GM12878 (cell line): ENCODE measurements at regions not wholly inside any gene's neighbourhood (a gene's known extent, or its start where the extent isn't known, plus 50 kb on each side); places are given as distances from the start of the nearest gene placed in this dataset.

Source experiments
- ATAC-seq: fragments of 200-7000 bp; cut with Tn5 transposase; 3 replicates; pipeline ENCODE4 v1.9.1; 2020; ENCODE audit warnings: mild to moderate bottlenecking, moderate library complexity
- BruUV-seq: library from RNA; stranded (reverse); fragments of 400-500 nt; replicated peaks from 2 replicates; lab custom pipeline; 2021; lab: Mats Ljungman, UMichigan
- CTCF ChIA-PET: fragments of 300-600 bp; sonication (Branson Sonifier 250); formaldehyde crosslinking; extraction: SDS; loops from one replicate; lab custom pipeline; 2021; ENCODE audit warnings: inconsistent platforms; lab: Yijun Ruan, JAX
- POLR2A ChIA-PET: fragments of 350-600 bp; formaldehyde crosslinking; extraction: SDS; loops from one replicate; lab custom pipeline; 2021; ENCODE audit warnings: inconsistent platforms; lab: Charles Lee
- RAD21 ChIA-PET: fragments of 300-600 bp; sonication (Branson Sonifier 250); formaldehyde crosslinking; loops from one replicate; lab custom pipeline; 2023; ENCODE audit warnings: antibody characterized with exemption; ENCODE audit not compliant: unreplicated experiment; lab: Charles Lee
- SMC1A ChIA-PET: fragments of 300-600 bp; sonication (Branson Sonifier 250); formaldehyde crosslinking; loops from one replicate; lab custom pipeline; 2023; ENCODE audit not compliant: unreplicated experiment, uncharacterized antibody; lab: Charles Lee
- DNase-seq: peaks from one replicate; pipeline ENCODE4 v3.0.0-alpha.2; 2011; ENCODE audit warnings: low read depth, low spot score
- FAIRE-seq: peaks from 3 replicates; lab custom pipeline; 2011; peaks lifted over from hg19 to GRCh38; lab: Jason Lieb, UNC
- H2AFZ ChIP-seq: 2 replicates; pipeline ENCODE4 v1.6.0; 2011; ENCODE audit warnings: low read depth, low read length, control low read depth; ENCODE audit not compliant: control insufficient read depth
- H3K27ac ChIP-seq: 2 replicates; pipeline ENCODE4 v1.5.1; 2011; ENCODE audit warnings: control low read depth; ENCODE audit not compliant: control insufficient read depth, insufficient read depth
- H3K27me3 ChIP-seq, 2 experiments: replicated peaks in 1 of 2; 2 replicates each; pipeline versions ENCODE4 v1.6.0 to v1.6.1; 2011; ENCODE audit warnings: low read length in 1 of 2; ENCODE audit not compliant: control insufficient read depth in 2 of 2, insufficient read depth in 2 of 2
- H3K36me3 ChIP-seq, 2 experiments: 2 replicates each; pipeline ENCODE4 v1.5.1; 2011; ENCODE audit warnings: low read length in 1 of 2; ENCODE audit not compliant: control insufficient read depth in 2 of 2, insufficient read depth in 2 of 2
- H3K4me1 ChIP-seq: 2 replicates; pipeline ENCODE4 v1.6.1; 2011; ENCODE audit warnings: mild to moderate bottlenecking, low read length, moderate library complexity, mixed read lengths; ENCODE audit not compliant: control insufficient read depth, insufficient read depth
- H3K4me2 ChIP-seq: 2 replicates; pipeline ENCODE4 v1.6.0; 2011; ENCODE audit warnings: control low read depth; ENCODE audit not compliant: control insufficient read depth, insufficient read depth
- H3K4me3 ChIP-seq: fragments of 200-600 bp; sonication (generic); 2 replicates; pipeline ENCODE4 v1.5.1; 2016
- H3K79me2 ChIP-seq: 2 replicates; pipeline ENCODE4 v1.6.0; 2011; ENCODE audit warnings: low read length; ENCODE audit not compliant: control insufficient read depth, insufficient read depth
- H3K9ac ChIP-seq: 2 replicates; pipeline ENCODE4 v1.8.0; 2011; ENCODE audit warnings: low read length, control low read depth, mixed read lengths; ENCODE audit not compliant: control insufficient read depth, insufficient read depth
- H3K9me3 ChIP-seq: replicated peaks from 3 replicates; pipeline ENCODE4 v1.5.1; 2011; ENCODE audit warnings: mild to moderate bottlenecking, low read length; ENCODE audit not compliant: control insufficient read depth, insufficient read depth
- H4K20me1 ChIP-seq: 2 replicates; pipeline ENCODE4 v1.6.0; 2011; ENCODE audit not compliant: control insufficient read depth, insufficient read depth
- CBX5 ChIP-seq: sonication (generic); IDR thresholded peaks from 2 replicates; pipeline ENCODE4 v1.6.1; 2016; ENCODE audit warnings: low read depth, moderate library complexity, mild to moderate bottlenecking, inconsistent platforms
- EED ChIP-seq: sonication (generic); IDR thresholded peaks from 2 replicates; pipeline ENCODE4 v1.6.1; 2016; ENCODE audit warnings: antibody characterized with exemption, low read depth
- FOXK2 ChIP-seq: fragments of 450-650 bp; IDR thresholded peaks from 2 replicates; pipeline ENCODE4 v1.6.1; 2017; ENCODE audit warnings: mild to moderate bottlenecking, moderate library complexity
- IRF3 ChIP-seq: fragments of 450-650 bp; IDR thresholded peaks from 2 replicates; pipeline ENCODE4 v1.6.1; 2014; ENCODE audit warnings: mild to moderate bottlenecking
- JUNB ChIP-seq: IDR thresholded peaks from 2 replicates; pipeline ENCODE4 v1.6.1; 2016; ENCODE audit warnings: antibody characterized with exemption, mild to moderate bottlenecking
- NFXL1 ChIP-seq: fragments of 450-650 bp; IDR thresholded peaks from 2 replicates; pipeline ENCODE4 v1.6.1; 2017; ENCODE audit warnings: antibody characterized with exemption, mild to moderate bottlenecking, borderline replicate concordance
- NKRF ChIP-seq: fragments of 450-650 bp; conservative IDR thresholded peaks from 2 replicates; pipeline ENCODE4 v1.6.1; 2017; ENCODE audit warnings: mild to moderate bottlenecking, moderate library complexity
- NR2F1 ChIP-seq: fragments of 450-650 bp; conservative IDR thresholded peaks from 2 replicates; pipeline ENCODE4 v1.6.1; 2017; ENCODE audit warnings: mild to moderate bottlenecking
- PAX8 ChIP-seq: fragments of 450-650 bp; IDR thresholded peaks from 2 replicates; pipeline ENCODE4 v1.6.1; 2017; ENCODE audit warnings: mild to moderate bottlenecking, moderate library complexity
- POLR2AphosphoS2 ChIP-seq: IDR thresholded peaks from 2 replicates; pipeline ENCODE4 v1.6.1; 2011; ENCODE audit warnings: low read depth, mild to moderate bottlenecking, low read length, improper control_type of control experiment, moderate library complexity
- PRDM15 ChIP-seq: fragments of 450-650 bp; formaldehyde crosslinking; IDR thresholded peaks from 2 replicates; pipeline ENCODE4 v1.4.0; 2020; ENCODE audit warnings: mild to moderate bottlenecking, moderate library complexity
- TBL1XR1 ChIP-seq: IDR thresholded peaks from 2 replicates; pipeline ENCODE4 v1.6.1; 2012; ENCODE audit warnings: low read depth, low read length, improper control_type of control experiment
- USF1 ChIP-seq: IDR thresholded peaks from 2 replicates; pipeline ENCODE4 v1.6.1; 2011; ENCODE audit warnings: borderline replicate concordance, low read depth, mild to moderate bottlenecking, moderate library complexity, mixed read lengths, low read length; ENCODE audit not compliant: insufficient read depth; ENCODE audit errors: extremely low read length
- USF2 ChIP-seq: IDR thresholded peaks from 2 replicates; pipeline ENCODE4 v1.6.1; 2011; ENCODE audit warnings: low read depth, low read length, improper control_type of control experiment, borderline replicate concordance
- ZNF622 ChIP-seq: fragments of 450-650 bp; IDR thresholded peaks from 2 replicates; pipeline ENCODE4 v1.6.1; 2017; ENCODE audit warnings: mild to moderate bottlenecking, inconsistent platforms
- WGBS: methylation state at CpG from one replicate; pipeline ENCODE4 v1.1.6; 2016; ENCODE audit warnings: low lambda C conversion rate; ENCODE audit not compliant: insufficient replicate concordance, insufficient coverage; ENCODE audit errors: missing lambda C conversion rate; 5-methylcytosine and 5-hydroxymethylcytosine counted together
- in situ Hi-C: fragments of 300-500 bp; cut with MboI; formaldehyde crosslinking; loops from 9 replicates; pipeline ENCODE4 v1.14.3; 2018; ENCODE audit warnings: mixed read lengths
- intact Hi-C: fragments of 100-400 bp; cut with micrococcal nuclease; formaldehyde crosslinking; loops from one replicate; pipeline ENCODE4 v1.14.2; 2022; ENCODE audit not compliant: unreplicated experiment

- TF ChIP-seq USF2 (no peak), NKRF (no peak), POLR2AphosphoS2 (no peak), JUNB (no peak), USF1 (no peak), NFXL1 (no peak), EED (no peak), PAX8 (no peak), ZNF622 (no peak), IRF3 (no peak), NR2F1 (no peak), CBX5 (no peak), FOXK2 (no peak), TBL1XR1 (no peak), PRDM15 (CRISPR knock-in tag) (no peak)
- TF ChIP-seq, all 136 proteins: peak for 0
- Histone ChIP-seq H3K79me2 (no peaks in the 10 kb centered on the region), H3K27me3 (no peaks in the 10 kb centered on the region), H3K27ac (no peak overlapping the region), H2AFZ (no peak overlapping the region), H3K9me3 (no peaks in the 10 kb centered on the region; the same call in 2 of the 3 replicates), H3K4me3 (no peak overlapping the region), H3K9ac (no peak overlapping the region), H3K4me2 (no peak overlapping the region), H3K4me1 (no peaks in the 10 kb centered on the region), H3K36me3 (no peaks in the 10 kb centered on the region), H4K20me1 (no peaks in the 10 kb centered on the region)
- POLR2A ChIA-PET: no interaction called here
- no peak for DNase-seq
- BruUV-seq: no TSS peak
- RAD21 ChIA-PET: no interaction called here
- SMC1A ChIA-PET: no interaction called here
- CTCF ChIA-PET: no interaction called here
- no peak for FAIRE-seq
- intact Hi-C loops: no loop called here
- WGBS: 21% methylated on average over 2 of the region's 2 CpGs
- ATAC-seq: no peak
- in situ Hi-C loops: no loop called here
These were observed 300.8 kb downstream of the DTHD1 start for GRCh38 chr4:36582198-36582597.
